IPS DF 4.7 (cell line): ENCODE measurements at regions not wholly inside any gene's neighbourhood (a gene's known extent, or its start where the extent isn't known, plus 50 kb on each side); places are given as distances from the start of the nearest gene placed in this dataset.
"Not testable (repeated sequence)": the region's sequence is repeated elsewhere in the genome, so short reads cannot be mapped to it uniquely, and the experiment has no call there.

Experiments used
- DNase-seq: peaks from one replicate; pipeline ENCODE4 v3.0.0-alpha.2; 2013; ENCODE audit warnings: low spot score; ENCODE audit errors: extremely low read depth

- no peak for DNase-seq
Measured at GRCh38 chr4:152197211-152197610, 338.7 kb downstream of the FBXW7 start.

- no peak for DNase-seq
Measured at GRCh38 chr4:152195888-152196287, 340.0 kb downstream of the FBXW7 start.

GRCh38 chr4:152193059-152193458 lies 342.8 kb downstream of the FBXW7 start:
- DNase-seq: no peak

GRCh38 chr4:152190907-152191306 lies 345.0 kb downstream of the FBXW7 start:
- DNase-seq: no peak

GRCh38 chr4:152189451-152190179 lies 346.3 kb downstream of the FBXW7 start:
- no peak for DNase-seq

- no peak for DNase-seq
Measured at GRCh38 chr4:152188801-152189200, 347.1 kb downstream of the FBXW7 start.

GRCh38 chr4:152187693-152188092 lies 348.2 kb downstream of the FBXW7 start:
- DNase-seq: no peak

GRCh38 chr4:152185786-152186550 lies 349.9 kb downstream of the FBXW7 start:
- no peak for DNase-seq

GRCh38 chr4:152181150-152181549 lies 354.7 kb downstream of the FBXW7 start:
- no peak for DNase-seq

GRCh38 chr4:152180369-152180768 lies 355.5 kb downstream of the FBXW7 start:
- DNase-seq: no peak

- DNase-seq: not testable (repeated sequence)
Measured at GRCh38 chr4:152177538-152177937, 358.4 kb downstream of the FBXW7 start.

- no peak for DNase-seq
Measured at GRCh38 chr4:152176627-152177214, 359.2 kb downstream of the FBXW7 start.

GRCh38 chr4:152175586-152175985 lies 360.3 kb downstream of the FBXW7 start:
- DNase-seq: no peak

- no peak for DNase-seq
Measured at GRCh38 chr4:152172146-152172545, 363.7 kb downstream of the FBXW7 start.

- no peak for DNase-seq
Measured at GRCh38 chr4:152171556-152171955, 364.3 kb downstream of the FBXW7 start.

- no peak for DNase-seq
Measured at GRCh38 chr4:152169683-152170082, 366.2 kb downstream of the FBXW7 start.

- DNase-seq: no peak
Measured at GRCh38 chr4:152168987-152169616, 366.8 kb downstream of the FBXW7 start.

GRCh38 chr4:152166567-152166966 lies 369.3 kb downstream of the FBXW7 start:
- peak; percentile 56 for DNase-seq

GRCh38 chr4:152165846-152166245 lies 370.0 kb downstream of the FBXW7 start:
- DNase-seq: no peak

GRCh38 chr4:152165146-152165545 lies 370.7 kb downstream of the FBXW7 start:
- DNase-seq: peak; percentile 46

- DNase-seq: no peak
Measured at GRCh38 chr4:152164561-152164960, 371.3 kb downstream of the FBXW7 start.

GRCh38 chr4:152162331-152162697 lies 373.6 kb downstream of the FBXW7 start:
- DNase-seq: no peak
